NCI-H82 treated with DMSO at 0.1 percent for 48 hours (cell line): ENCODE measurements at regions not wholly inside any gene's neighbourhood (a gene's known extent, or its start where the extent isn't known, plus 50 kb on each side); places are given as distances from the start of the nearest gene placed in this dataset.
"Not testable (repeated sequence)": the region's sequence is repeated elsewhere in the genome, so short reads cannot be mapped to it uniquely, and the experiment has no call there.

Source experiments
- DNase-seq: peaks from one replicate; lab custom pipeline; 2025; ENCODE audit not compliant: unreplicated experiment; lab: John Stamatoyannopoulos, UW

- DNase-seq: no peak
These were observed 400.8 kb upstream of the MYT1L start for GRCh38 chr2:2731816-2732284.

GRCh38 chr2:2731101-2731815 lies 400.2 kb upstream of the MYT1L start:
- DNase-seq: no peak

- DNase-seq: no peak
These were observed 399.3 kb upstream of the MYT1L start for GRCh38 chr2:2730301-2730833.

- DNase-seq: no peak
These were observed 398.2 kb upstream of the MYT1L start for GRCh38 chr2:2729246-2729645.

- DNase-seq: no peak
These were observed 397.6 kb upstream of the MYT1L start for GRCh38 chr2:2728635-2729034.

- no peak for DNase-seq
These were observed 396.9 kb upstream of the MYT1L start for GRCh38 chr2:2727876-2728511.

- no peak for DNase-seq
These were observed 395.1 kb upstream of the MYT1L start for GRCh38 chr2:2726163-2726562.

- DNase-seq: no peak
These were observed 392.0 kb upstream of the MYT1L start for GRCh38 chr2:2723064-2723463.

GRCh38 chr2:2721296-2721835 lies 390.3 kb upstream of the MYT1L start:
- no peak for DNase-seq

- not testable (repeated sequence) for DNase-seq
These were observed 389.7 kb upstream of the MYT1L start for GRCh38 chr2:2720806-2721205.

- no peak for DNase-seq
These were observed 389.3 kb upstream of the MYT1L start for GRCh38 chr2:2720351-2720750.

GRCh38 chr2:2719781-2720180 lies 388.7 kb upstream of the MYT1L start:
- DNase-seq: no peak

GRCh38 chr2:2719015-2719414 lies 387.9 kb upstream of the MYT1L start:
- no peak for DNase-seq

- DNase-seq: no peak
These were observed 386.3 kb upstream of the MYT1L start for GRCh38 chr2:2717406-2717805.

GRCh38 chr2:2716771-2717170 lies 385.7 kb upstream of the MYT1L start:
- no peak for DNase-seq

- no peak for DNase-seq
These were observed 384.2 kb upstream of the MYT1L start for GRCh38 chr2:2715036-2715818.

- DNase-seq: no peak
These were observed 383.3 kb upstream of the MYT1L start for GRCh38 chr2:2714408-2714807.

GRCh38 chr2:2709431-2709770 lies 378.3 kb upstream of the MYT1L start:
- no peak for DNase-seq

- DNase-seq: no peak
These were observed 377.7 kb upstream of the MYT1L start for GRCh38 chr2:2708575-2709430.

- DNase-seq: no peak
These were observed 376.3 kb upstream of the MYT1L start for GRCh38 chr2:2707206-2707991.
